A673 (cell line): ENCODE measurements at regions not wholly inside any gene's neighbourhood (a gene's known extent, or its start where the extent isn't known, plus 50 kb on each side); places are given as distances from the start of the nearest gene placed in this dataset.

Experiments
- BruUV-seq: library from RNA; stranded (reverse); fragments of 400-500 nt; replicated peaks from 2 replicates; lab custom pipeline; 2021; lab: Mats Ljungman, UMichigan
- CTCF ChIA-PET: fragments of 300-600 bp; sonication (Branson Sonifier 250); formaldehyde crosslinking; loops from one replicate; lab custom pipeline; 2022; ENCODE audit warnings: antibody characterized with exemption; lab: Charles Lee
- POLR2A ChIA-PET: fragments of 300-600 bp; sonication (Branson Sonifier 250); formaldehyde crosslinking; loops from one replicate; lab custom pipeline; 2022; ENCODE audit warnings: antibody characterized with exemption; ENCODE audit not compliant: low non-redundant PET; lab: Charles Lee
- DNase-seq: peaks from one replicate; pipeline ENCODE4 v3.0.0-alpha.2; 2015; ENCODE audit warnings: low spot score
- H3K27ac ChIP-seq: fragments of 200-600 bp; sonication (generic); 2 replicates; pipeline ENCODE4 v1.5.1; 2016; ENCODE audit warnings: mixed run types, low read depth, mild to moderate bottlenecking, mixed read lengths, antibody characterized with exemption, low read length; ENCODE audit not compliant: poor library complexity, severe bottlenecking
- H3K27me3 ChIP-seq: fragments of 200-600 bp; sonication (generic); replicated peaks from 2 replicates; pipeline ENCODE4 v1.6.1; 2017; ENCODE audit warnings: mixed run types, low read depth, mild to moderate bottlenecking, mixed read lengths, antibody characterized with exemption, low read length; ENCODE audit not compliant: insufficient read depth, poor library complexity
- H3K36me3 ChIP-seq: fragments of 200-600 bp; sonication (generic); 2 replicates; pipeline ENCODE4 v1.6.1; 2016; ENCODE audit warnings: mixed run types, mild to moderate bottlenecking, mixed read lengths, antibody characterized with exemption, low read length; ENCODE audit not compliant: insufficient read depth, poor library complexity, severe bottlenecking
- H3K4me1 ChIP-seq: fragments of 200-600 bp; sonication (generic); 2 replicates; pipeline ENCODE4 v1.6.1; 2017; ENCODE audit warnings: mixed run types, mild to moderate bottlenecking, mixed read lengths, antibody characterized with exemption, low read length; ENCODE audit not compliant: insufficient read depth, poor library complexity, severe bottlenecking
- H3K4me3 ChIP-seq: fragments of 200-600 bp; sonication (generic); 2 replicates; pipeline ENCODE4 v1.5.1; 2016; ENCODE audit warnings: low read depth, mixed run types, mild to moderate bottlenecking, mixed read lengths, low read length; ENCODE audit not compliant: poor library complexity, severe bottlenecking
- H3K9me3 ChIP-seq: fragments of 200-600 bp; sonication (generic); 2 replicates; pipeline ENCODE4 v1.6.1; 2016; ENCODE audit warnings: mixed run types, low read depth, mild to moderate bottlenecking, mixed read lengths, antibody characterized with exemption, low read length; ENCODE audit not compliant: poor library complexity, severe bottlenecking
- EZH2 ChIP-seq: fragments of 200-600 bp; sonication (generic); IDR thresholded peaks from 2 replicates; pipeline ENCODE4 v1.6.1; 2017; ENCODE audit warnings: borderline replicate concordance, low read depth, mild to moderate bottlenecking, mixed read lengths, antibody characterized with exemption, low read length; ENCODE audit not compliant: poor library complexity, severe bottlenecking
- intact Hi-C: fragments of 100-400 bp; cut with micrococcal nuclease; formaldehyde crosslinking; loops from one replicate; pipeline ENCODE4 v1.10.0; 2022; ENCODE audit not compliant: unreplicated experiment
- TF ChIP-seq, protein P1 (sequence below): fragments of 300-800, 200-600 bp; sonication (generic); conservative IDR thresholded peaks from 2 replicates; pipeline ENCODE4 v1.5.1; 2017; ENCODE audit warnings: low read depth, mild to moderate bottlenecking, antibody characterized with exemption, low read length, moderate library complexity, mixed read lengths

DNA sequence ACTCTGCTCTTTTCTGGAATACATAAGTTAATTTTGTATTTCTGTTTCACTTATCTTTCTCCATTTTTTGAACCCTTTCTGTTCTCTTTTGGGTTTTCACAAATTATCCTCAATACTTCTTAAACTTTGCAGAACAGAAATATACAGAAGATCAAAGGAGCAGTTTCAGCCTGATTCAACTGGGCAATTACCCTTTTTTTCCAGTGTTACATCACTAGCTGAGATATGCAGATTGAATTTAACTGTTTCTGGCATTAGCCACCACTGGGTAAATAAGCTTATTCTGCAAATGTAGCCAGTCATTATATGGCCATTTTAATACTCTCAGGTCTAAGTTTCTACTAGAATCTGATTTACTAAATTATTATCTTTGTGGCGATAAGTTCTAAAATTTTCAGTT is 66.9 kb upstream of the GRID2 start:
- H3K9me3 ChIP-seq = no peaks in the 10 kb centered on the region
- no peaks in the 10 kb centered on the region for H3K36me3 ChIP-seq
- POLR2A ChIA-PET = no interaction called here
- H3K27me3 ChIP-seq = no peaks in the 10 kb centered on the region
- CTCF ChIA-PET = no interaction called here
- intact Hi-C loops = no loop called here
- TF ChIP-seq EZH2 = no peak
- TF ChIP-seq, protein P1, sequence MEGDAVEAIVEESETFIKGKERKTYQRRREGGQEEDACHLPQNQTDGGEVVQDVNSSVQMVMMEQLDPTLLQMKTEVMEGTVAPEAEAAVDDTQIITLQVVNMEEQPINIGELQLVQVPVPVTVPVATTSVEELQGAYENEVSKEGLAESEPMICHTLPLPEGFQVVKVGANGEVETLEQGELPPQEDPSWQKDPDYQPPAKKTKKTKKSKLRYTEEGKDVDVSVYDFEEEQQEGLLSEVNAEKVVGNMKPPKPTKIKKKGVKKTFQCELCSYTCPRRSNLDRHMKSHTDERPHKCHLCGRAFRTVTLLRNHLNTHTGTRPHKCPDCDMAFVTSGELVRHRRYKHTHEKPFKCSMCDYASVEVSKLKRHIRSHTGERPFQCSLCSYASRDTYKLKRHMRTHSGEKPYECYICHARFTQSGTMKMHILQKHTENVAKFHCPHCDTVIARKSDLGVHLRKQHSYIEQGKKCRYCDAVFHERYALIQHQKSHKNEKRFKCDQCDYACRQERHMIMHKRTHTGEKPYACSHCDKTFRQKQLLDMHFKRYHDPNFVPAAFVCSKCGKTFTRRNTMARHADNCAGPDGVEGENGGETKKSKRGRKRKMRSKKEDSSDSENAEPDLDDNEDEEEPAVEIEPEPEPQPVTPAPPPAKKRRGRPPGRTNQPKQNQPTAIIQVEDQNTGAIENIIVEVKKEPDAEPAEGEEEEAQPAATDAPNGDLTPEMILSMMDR = no peak
- BruUV-seq = no TSS peak
- no peaks in the 10 kb centered on the region for H3K4me1 ChIP-seq
- no peak overlapping the region for H3K27ac ChIP-seq
- DNase-seq = no peak
- no peak overlapping the region for H3K4me3 ChIP-seq

DNA sequence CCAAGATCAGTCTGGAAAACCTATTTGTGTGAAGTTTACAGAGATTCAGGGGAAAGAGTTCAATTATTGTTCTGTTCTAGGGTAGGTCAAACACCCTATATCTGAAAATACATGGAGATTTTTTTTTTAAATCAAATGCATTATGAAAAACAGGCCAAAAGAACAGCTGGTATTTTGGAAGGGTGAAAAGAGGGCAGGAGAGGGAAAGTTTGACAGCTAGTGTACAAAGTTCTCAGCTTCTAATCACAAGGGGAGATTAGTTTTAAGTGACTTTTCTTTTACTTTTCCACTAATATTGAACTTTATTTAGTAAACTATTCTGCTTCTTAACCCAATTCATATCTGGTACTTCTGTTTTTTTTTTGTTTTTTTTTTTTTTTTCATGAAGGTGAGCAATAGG is 66.2 kb upstream of the GRID2 start:
- no peak for DNase-seq
- Histone ChIP-seq H3K4me3 (no peak overlapping the region), H3K36me3 (no peaks in the 10 kb centered on the region), H3K4me1 (no peaks in the 10 kb centered on the region), H3K9me3 (no peaks in the 10 kb centered on the region), H3K27ac (no peak overlapping the region), H3K27me3 (no peaks in the 10 kb centered on the region)
- TF ChIP-seq, protein P1 = no peak
- no peak for TF ChIP-seq EZH2
- POLR2A ChIA-PET = no interaction called here
- intact Hi-C loops = no loop called here
- no TSS peak for BruUV-seq
- CTCF ChIA-PET = no interaction called here

DNA sequence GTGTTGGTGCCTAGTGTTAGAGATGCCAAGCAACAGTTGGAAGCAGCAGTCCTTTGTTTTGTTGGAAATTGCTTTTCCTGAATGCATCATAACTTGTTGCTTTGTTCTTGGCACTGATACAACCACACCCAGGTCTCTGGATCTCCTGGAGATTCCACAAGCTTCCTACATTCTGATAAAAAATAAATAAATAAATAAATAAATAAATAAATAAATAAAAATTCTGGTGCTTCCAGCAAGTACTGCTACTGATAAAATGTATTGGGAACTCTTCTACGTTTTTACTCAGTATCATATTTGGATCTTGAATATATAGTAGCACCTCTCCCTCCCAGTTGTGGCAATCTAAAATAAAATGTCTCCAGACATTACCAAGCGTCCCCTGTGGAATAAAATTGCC is 62.7 kb upstream of the GRID2 start:
- intact Hi-C loops = no loop called here
- ChIA-PET CTCF (no interaction called here), POLR2A (no interaction called here)
- no peaks in the 10 kb centered on the region for H3K27me3 ChIP-seq
- H3K27ac ChIP-seq = no peak overlapping the region
- no peak for DNase-seq
- H3K36me3 ChIP-seq = no peaks in the 10 kb centered on the region
- no peaks in the 10 kb centered on the region for H3K9me3 ChIP-seq
- BruUV-seq = no TSS peak
- TF ChIP-seq EZH2 = no peak
- TF ChIP-seq, protein P1 = no peak
- no peaks in the 10 kb centered on the region for H3K4me1 ChIP-seq
- H3K4me3 ChIP-seq = no peak overlapping the region
